Umbilical cord (tissue), 1 donor: ENCODE measurements at regions not wholly inside any gene's neighbourhood (a gene's known extent, or its start where the extent isn't known, plus 50 kb on each side); places are given as distances from the start of the nearest gene placed in this dataset.
"Not testable (repeated sequence)": the region's sequence is repeated elsewhere in the genome, so short reads cannot be mapped to it uniquely, and the experiment has no call there.

Experiments
- DNase-seq: peaks from one replicate; pipeline ENCODE4 v3.0.0-alpha.2; 2015; ENCODE audit warnings: low spot score

DNA sequence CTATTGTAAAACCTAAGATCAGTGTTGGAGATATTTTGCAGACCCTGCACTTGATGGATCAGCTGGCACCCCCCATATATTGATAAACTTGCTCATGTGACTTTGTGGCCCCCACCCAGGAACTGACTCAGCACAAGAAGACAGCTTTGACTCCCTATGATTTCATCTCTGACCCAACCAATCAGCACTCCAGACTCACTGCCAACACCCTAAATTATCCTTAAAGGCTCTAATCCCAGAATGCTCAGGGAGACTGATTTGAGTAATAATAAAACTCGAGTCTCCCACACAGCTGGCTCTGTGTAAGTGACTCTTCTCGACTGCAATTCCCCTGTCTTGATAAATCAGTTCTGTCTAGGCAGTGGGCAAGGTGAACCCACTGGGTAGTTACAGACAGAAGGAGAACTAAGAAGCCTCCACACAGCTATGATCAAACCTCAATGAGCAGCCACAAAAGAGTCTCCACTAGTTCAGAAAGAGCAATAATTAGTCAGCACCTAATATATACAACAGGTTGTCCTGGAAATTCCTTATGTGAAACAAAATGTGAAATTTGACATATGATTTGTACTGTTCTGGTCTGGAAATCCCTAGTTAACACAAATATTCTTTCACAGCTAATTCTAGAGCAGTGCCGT is 52.2 kb downstream of the ACTL7B start:
- DNase-seq = no peak

DNA sequence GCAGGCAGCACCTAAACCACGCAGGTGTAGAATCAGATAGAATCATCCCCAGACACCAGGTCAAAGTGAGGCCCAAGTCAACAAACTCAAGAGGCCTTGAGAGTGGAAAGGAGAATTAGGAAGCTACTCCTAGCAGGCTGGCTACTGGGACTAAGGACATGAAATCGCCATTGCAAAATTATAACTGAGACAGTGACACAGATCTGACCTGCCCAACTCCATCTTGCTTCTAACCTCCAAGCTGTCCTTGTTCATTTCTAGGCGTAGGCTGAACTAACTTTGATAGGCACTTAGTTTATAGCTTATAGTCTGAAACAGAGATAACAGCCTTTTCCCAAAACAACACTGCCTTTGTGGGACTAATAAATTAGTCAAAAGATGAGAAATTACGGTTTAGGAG is 52.8 kb downstream of the ACTL7B start:
- no peak for DNase-seq

DNA sequence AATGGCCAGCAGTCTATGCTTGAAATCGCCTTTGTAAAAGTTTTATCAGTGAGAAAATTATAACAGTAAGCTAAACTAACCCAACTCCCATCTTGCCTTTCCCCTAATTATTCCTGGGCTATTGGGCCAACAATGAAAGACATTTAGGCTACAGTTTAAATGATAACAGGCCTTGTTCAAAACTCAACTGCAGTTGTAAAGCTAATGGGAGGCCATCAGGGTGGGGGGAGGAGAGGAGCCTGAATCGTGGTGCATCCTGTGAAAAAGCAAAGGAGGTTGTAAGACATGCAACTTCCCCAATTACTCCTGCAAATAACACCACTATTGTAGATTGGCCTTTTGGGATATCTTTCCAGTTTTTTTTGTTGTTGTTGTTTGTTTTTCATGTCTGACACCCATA is 53.8 kb downstream of the ACTL7B start:
- no peak for DNase-seq

DNA sequence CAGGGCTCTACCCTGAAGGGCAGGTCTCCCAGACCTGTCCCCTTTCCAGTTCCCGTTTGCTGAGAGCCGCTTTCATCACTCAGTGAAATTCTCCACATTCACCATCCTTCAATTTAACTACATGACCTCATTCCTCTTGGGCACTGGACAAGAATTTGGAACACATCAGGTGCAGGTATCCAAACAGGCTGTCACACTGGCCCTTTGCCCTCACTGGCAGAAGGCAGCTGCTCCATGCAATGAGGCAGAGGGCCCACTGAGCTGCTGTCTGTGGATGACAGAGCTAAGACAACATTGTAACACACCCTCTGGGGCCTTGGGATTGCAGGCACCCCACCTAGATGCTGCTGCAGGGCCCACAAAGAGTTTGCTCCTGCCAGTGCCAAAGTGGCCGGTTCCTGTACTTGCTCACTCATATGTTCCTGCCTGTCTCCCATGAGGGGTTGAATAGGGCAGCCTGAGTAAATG is 55.1 kb downstream of the ACTL7B start:
- DNase-seq = no peak

DNA sequence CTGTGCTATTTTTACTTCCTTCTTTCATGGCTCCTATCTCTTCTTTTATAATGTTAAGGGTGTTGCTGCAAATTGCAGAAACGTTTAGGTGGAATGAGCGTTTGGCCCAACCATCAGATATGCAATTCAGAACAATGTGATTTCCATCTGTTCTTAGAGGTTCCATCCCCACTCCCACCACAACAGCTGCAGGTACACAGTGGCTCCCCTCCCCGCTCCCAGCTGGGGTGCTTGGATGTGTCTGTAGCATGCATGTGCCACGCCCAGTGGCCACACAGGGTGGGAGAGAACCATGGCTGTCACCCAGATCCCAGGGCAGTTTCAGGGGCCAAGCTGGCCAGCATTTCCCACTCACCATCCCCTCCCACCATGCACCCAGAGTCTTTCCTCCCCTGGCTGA is 62.2 kb downstream of the ACTL7B start:
- DNase-seq = no peak

DNA sequence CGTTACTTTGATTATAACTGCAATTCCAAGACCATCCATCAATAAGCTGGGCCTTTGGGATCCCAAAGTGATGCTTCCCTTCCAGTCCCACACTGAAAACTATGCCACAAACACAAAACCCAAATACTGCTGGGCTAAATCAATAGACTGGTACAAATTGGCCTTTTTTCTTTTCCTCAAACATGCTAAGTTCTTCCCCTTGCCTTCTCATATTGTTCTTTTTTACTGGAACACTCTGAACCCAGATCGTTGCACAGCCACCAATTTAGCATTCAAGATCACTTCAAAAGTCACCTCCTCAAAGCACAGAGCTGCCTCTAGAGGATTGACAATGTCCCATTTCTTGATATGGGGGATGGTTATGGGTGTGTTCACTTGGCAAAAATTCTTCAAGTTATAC is 66.0 kb downstream of the ACTL7B start:
- DNase-seq = no peak

DNA sequence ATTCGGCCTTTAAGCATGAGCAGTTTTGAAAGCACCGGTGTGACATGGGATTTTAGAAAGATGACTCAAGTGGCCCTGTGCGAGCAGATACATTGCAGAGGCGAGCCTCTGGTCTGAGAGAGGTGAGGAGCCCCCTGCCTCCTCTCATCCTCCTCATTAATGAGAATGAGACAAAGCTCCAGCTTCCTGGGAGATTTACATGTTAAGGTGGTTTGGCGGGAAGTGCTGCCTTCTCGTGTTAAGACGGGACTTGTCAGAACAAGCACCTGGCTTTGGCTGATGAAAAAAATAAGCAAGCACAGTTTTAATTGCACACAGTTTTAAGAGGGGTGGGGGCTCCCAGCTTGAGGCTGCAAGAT is 68.1 kb downstream of the ACTL7B start:
- DNase-seq = peak; percentile 26

DNA sequence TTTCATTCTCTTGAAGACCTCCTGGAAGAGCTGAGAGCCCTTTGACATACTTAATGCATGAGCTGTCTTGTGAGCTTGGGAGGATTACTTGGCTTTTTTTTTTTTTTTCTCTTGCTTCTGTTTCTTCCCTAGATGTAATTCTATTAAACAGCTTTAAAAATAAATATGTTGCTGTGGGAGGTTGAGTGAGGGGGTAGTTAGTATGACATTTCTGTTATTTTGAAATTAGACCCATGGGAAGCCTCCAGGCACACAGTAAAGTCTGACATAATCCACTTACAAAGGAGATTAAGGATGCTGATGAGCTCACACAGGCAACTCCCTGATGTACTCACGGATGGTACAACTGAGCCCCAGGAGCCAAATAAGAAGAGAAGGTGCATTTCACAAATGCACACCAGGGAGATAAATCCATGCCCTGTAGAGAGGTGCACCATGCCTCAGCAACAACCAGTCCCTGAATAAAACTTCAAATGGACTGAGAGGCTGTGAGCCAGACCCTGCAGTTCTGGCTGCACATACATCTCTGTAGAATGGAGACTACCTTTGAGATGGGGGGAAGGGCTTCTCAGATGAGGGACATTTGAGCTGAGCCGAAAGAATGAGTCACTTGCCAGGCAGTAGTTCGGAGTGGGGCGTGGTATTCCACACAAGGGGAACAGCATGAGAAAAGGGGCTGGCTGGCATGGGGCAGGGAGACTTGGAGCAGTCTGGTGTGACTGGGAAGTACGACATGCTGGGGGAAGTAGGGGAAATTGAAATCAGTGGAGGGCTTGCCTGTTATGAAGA is 68.7 kb downstream of the ACTL7B start:
- peak; percentile 52 for DNase-seq

DNA sequence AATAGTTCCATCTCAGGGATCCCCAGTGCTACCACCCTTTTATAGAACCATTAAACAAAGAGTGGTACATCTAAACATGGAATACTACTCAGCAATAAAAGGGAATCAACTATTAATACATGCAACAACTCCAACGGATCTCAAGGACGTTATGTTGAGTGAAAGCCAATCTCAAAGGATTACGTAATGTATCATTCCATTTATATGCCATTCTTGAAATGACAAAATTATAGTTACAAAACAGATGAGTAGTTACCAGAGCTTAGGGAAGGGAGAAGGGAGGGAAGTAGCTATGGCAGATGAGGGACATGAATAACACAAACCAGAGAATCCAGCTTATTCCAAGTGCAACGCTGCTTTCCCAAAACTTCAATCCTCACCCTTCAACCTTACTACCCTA is 69.5 kb downstream of the ACTL7B start:
- no peak for DNase-seq

DNA sequence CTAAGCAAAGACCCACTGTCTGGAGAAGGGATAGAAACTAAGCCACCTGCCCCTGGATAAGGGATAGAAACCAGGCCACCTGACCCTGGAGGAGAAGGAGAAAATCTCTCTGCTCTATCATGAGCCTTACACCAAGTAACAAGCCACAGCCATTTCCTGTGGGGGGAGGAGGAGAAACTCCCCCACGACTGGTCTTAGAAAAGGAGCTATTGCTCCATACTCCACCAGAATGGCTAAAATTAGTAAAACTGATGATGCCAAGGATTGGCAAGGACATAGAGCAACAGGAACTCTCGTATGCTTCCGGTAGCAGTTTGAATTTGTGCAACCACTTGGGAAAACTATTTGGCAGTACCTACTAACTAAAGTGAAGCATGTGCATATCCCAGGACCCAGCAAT is 70.8 kb downstream of the ACTL7B start:
- DNase-seq = no peak

DNA sequence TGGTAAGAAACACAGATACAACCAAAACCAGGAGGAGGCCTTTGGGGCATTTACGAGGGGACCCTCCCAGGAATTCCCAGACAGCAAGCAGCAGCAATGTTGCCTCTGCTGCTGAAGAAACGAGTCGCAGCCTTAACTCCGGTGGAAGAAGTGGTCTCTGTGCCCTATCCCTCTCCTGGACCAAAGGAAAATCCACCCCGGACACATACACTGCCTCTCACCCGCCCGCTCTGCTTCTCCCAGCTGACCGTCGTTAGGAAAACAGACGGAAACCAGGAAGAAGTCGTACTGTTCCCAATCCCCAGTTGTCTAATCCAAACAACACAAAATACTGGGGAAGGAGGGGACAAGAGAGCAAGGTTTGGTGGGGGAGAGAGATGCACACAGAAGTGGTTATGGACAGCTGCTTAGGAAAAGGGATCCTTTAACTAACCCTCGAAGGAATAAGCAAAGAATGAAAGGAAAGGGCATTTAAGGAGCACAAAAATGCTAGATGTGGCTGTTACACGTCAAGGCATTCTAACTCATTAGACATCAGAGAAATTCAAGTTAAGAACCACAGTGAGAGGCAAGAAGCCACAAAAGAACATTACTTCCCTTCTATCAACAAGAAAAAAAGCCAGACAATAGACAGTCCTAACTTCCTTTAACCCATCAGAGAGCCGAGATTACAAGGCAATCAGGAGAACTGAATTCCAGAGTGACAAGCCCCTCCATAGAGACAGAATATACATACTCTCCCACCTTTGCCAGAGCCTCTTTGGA is 71.9 kb downstream of the ACTL7B start:
- peak; percentile 14 for DNase-seq

DNA sequence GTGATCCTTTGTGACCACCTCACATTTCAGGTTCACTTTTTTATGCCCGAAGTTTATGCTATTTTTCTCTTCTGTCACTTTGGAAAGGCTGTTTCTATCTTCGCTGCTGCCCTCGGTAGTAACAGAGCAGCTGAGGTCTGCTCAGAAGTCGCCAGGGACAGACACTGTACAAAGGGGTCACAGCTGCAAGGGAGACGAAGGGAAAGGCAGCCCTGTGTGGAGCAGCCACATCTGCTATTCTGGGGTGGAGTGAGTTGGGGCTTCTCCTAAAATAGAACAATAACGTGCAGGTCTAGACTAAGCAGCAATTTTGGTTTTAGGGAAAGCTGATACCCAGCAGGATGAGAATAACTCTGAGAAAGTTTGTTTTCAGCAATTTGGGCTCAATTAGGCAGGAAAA is 72.5 kb downstream of the ACTL7B start:
- DNase-seq = no peak

DNA sequence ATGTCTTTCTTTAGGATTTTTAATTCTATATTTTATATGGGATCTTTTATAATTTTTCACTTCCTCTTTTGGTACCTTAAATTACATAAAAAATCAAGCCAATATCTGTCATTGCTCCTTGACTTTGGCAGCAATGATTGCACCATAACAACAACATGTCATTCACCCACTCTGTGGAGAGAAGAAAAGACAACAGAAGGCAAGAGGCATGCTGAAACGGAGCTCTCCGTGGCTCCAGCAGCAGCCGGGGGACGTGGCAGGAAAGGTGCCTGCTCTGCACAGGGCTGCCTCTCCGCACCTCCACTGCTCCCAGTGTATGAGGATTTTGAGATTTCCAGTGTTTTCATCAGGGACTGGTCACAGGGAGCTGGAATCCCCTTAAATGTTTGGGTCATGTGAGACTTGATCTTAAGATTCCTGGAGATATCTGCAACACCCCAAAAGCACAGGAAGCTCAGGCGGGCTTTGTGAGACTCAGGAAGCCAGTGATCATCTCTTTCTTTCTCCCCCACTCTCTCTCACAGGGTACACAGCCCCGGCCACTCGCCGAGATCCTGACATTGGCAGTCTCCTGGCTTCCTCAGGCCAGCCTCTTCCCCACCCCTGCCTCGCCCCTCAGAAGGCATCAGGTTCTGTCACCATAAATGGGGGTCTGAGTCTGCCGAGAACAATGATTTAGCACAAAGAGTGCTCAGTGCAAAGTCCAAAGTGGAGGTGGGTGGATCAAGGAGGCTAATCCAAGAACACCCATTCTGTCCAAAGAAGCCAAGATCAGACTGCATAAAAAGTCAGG is 74.6 kb downstream of the ACTL7B start:
- DNase-seq = no peak

DNA sequence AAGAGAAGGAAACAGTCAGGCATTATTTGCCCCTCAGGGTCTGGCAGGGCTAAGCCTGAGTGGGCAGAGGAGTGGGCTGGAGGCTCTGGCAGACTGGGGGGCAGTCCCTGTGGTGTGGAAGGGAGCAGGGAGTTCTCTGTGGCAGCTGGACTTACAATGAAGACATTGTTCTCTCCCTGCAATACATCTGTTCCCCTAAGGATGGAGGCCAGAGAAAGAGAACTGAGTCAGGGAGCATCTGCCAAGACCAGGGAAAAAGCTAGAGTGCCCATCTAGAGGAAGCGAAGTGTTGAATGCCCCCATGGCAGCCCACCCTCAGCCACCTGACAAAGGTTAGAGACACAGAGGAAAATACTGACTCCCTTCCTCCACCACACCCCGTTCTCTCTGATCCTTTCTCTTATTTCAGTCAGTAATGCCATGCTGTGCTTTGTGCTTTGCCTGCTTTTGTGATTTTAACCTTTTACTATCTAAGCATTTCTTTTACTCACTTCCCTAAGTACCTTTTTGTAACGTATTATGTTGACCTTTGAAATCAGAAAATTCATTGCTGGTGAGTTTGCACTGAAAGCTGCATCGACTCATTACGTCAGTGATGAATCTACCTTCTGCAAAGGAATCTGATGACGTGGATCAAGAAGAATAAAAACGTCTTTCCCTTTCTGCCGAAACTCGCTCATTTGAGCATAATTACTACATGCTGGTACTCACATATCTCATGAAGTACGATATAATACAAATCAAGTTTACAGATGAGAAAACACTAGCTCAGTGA is 76.0 kb downstream of the ACTL7B start:
- no peak for DNase-seq

DNA sequence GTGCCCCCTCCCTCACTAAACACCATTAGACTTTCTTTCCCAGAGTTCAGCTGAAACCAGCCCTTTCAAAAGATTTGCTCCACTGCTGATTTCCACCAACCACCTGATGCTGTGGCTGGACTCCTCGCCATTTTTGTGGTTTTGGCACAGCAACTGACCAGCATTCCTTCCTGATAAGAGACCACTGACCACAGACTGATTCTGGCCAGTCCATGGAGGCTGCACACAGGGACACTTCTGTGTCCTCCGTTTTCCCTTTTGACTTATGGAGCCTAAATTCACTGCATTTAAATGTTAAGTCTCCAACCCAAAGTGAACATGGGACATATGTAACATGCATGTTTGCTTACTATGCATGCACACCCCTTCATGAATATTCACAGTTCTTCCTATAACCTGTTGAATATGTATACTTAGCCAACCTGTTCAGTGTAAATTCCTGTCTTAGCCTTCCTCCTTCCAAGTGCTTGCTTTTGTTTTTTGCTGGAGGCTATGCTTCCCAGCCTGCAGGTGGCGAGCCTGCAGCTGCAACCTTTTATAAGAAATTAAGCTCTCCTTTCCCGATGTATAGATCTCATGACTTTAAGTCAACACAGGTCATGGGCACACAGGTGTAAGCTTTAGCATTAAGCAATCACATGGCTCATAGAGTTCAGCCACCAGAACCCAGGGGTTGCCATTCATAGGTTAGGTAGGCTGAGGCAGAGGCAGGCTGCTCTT is 78.7 kb downstream of the ACTL7B start:
- no peak for DNase-seq

DNA sequence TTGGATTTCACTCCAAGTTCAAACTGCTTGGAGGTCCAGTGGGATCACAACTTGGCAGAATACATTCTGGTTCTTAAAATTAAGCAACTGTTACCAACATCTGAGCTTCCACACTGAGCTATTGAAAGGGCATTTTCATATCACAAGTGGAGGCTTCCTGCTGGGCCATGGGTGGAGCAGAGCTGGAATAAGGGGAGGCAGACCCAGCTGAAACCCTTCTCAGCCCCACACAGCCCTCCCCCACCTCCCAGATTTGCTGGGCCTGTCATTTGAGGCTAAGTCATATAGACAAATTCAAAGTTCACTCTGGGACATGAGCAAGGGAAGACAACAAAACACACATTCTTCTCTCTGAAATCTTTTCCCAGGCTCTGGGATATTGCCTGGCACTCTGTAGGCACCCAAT is 79.9 kb downstream of the ACTL7B start:
- DNase-seq = peak; percentile 41

DNA sequence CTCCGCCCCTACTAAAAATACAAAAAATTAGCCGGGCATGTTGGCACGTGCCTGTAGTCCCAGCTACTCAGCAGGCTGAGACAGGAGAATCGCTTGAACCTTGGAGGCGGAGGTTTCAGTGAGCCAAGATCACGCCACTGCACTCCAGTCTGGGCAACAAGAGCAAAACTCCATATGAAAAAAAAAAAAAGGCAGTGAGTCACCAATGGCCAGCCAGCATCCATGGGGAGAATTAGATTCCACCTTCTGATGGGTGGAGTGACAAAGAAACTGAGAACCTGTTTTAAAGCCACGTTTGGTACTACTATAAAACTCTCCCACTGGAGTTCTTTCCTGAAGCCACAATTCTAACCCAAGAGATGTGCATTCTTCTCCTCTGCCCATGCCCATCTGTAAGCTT is 81.7 kb downstream of the ACTL7B start:
- DNase-seq = not testable (repeated sequence)

DNA sequence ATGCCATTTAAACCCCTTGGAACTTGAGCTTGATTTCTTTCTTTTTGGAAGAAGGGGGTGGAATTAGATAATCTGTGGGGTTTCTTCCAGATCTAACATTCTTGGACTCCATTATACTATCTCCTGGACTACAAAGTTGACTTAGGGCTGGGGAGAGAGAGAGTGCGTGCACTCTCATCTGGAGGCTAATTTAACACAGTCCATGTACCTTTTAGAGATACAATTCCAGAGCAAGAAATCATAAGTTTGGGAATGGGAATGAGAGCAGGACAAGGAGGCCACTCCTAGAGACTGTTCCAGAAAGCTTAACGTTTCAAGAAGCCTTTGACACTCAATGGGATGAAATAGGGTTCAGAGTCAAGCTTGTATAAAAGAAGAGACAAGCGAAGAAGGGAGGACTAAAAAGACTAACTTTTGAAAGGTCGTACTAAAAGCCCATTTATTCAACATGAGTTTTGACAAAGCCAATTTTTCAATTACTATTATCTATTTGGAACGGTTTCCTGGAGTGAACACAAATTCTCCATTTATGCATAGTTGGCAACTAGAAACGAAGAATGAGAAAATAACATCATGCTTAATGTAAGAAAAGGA is 83.4 kb downstream of the ACTL7B start:
- DNase-seq = no peak

DNA sequence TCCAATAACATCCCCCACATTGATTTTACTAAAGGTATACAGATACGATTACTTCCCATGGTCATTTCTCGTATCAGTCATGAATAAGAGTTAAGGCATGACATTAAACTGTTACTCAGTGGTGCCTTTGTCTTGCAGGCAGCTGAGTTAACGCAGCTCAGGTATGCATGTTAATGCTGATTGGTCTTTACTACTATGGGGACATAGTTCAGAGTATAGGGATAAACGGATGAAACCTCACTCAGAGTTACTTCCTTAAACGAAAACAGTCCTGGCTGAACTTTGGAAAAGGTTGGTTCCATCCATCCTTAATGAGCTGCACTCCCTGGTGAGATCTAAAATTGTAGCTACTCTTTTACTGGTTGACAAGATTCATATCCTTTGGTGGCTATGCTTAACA is 87.0 kb downstream of the ACTL7B start:
- DNase-seq = no peak

DNA sequence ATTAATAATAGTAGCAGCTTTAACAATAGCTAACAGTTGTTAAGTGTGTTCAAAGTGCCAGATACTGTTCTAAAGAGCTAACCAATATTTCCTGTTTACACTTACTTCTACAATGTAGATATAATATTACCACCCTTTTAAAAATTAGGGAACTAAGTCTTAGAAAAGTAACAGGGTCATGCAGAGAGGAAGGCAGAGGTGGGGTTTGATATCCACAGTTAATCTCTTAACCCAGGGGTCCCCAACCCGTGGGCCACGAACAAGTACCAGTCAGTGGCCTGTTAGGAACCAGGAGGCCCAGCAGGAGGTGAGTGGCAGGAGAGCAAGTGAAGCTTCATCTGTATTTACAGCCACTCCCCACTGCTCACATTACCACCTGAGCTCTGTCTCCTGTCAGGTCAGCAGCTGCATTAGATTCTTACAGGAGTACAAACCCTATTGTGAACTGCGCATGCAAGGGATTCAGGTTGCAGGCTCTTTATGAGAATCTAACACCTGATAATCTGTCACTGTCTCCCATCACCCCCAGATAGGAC is 89.1 kb downstream of the ACTL7B start:
- DNase-seq = no peak
